ENCODE measurements at regions not wholly inside any gene's neighbourhood (a gene's known extent, or its start where the extent isn't known, plus 50 kb on each side); places are given as distances from the start of the nearest gene placed in this dataset.

DNA sequence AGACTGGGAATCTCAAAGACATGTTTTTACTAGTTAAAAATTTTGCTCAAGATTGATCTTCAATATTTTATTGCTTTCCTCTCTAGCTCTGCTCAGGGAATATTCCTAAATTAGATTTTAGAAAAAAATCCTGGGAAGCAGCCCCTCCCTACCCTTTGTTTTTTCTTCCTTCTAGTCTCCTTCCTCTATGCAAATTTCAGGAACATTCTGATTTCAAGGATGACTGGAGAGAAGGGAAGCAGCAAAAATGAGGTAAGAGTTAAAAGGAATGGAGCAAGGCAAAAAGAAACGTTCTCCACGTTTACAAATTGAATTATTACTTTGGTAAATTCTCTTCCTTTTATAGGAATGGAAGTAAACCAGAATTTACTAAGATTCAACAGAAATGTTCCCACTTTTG, 493.4 kb upstream of the TUSC1 start:
- no peak for TF ChIP-seq SMC3 (IDR thresholded peaks at IDR 0.05; ENCODE audit: low read depth, low read length)
- no peak for TF ChIP-seq MEF2A (IDR thresholded peaks at IDR 0.05; ENCODE audit: borderline replicate concordance, low read depth)
- TF ChIP-seq CTCF (IDR thresholded peaks at IDR 0.05), result no peak

Data from SK-N-SH (cell line).